Neuronal stem cell (in vitro differentiated cells): ENCODE measurements at regions not wholly inside any gene's neighbourhood (a gene's known extent, or its start where the extent isn't known, plus 50 kb on each side); places are given as distances from the start of the nearest gene placed in this dataset.
A peak's percentile ranks its signal among the peaks of the same experiment; 100 is the strongest.

ENCODE experiments used
- DNase-seq: peaks from one replicate; pipeline ENCODE4 v3.0.0-alpha.2; 2013; ENCODE audit warnings: low spot score
- H2AFZ ChIP-seq: one replicate; pipeline ENCODE4 v1.6.1; 2013; ENCODE audit warnings: mild to moderate bottlenecking, low read length, inconsistent platforms
- H2AK5ac ChIP-seq: 2 replicates; pipeline ENCODE4 v1.6.1; 2013; ENCODE audit warnings: low read depth, mild to moderate bottlenecking, inconsistent platforms, low read length, moderate library complexity, mixed read lengths
- H2BK120ac ChIP-seq: 2 replicates; pipeline ENCODE4 v1.6.1; 2013; ENCODE audit warnings: low read depth, mild to moderate bottlenecking, inconsistent platforms, low read length, moderate library complexity, mixed read lengths
- H2BK12ac ChIP-seq: one replicate; pipeline ENCODE4 v1.6.1; 2013; ENCODE audit warnings: low read length, inconsistent platforms
- H2BK15ac ChIP-seq: 2 replicates; pipeline ENCODE4 v1.6.1; 2013; ENCODE audit warnings: mild to moderate bottlenecking, low read length, inconsistent platforms, mixed read lengths
- H2BK5ac ChIP-seq: one replicate; pipeline ENCODE4 v1.6.1; 2013; ENCODE audit warnings: inconsistent platforms, mild to moderate bottlenecking, low read length, moderate library complexity
- H3K14ac ChIP-seq: one replicate; pipeline ENCODE4 v1.6.1; 2013; ENCODE audit warnings: low read length, inconsistent platforms
- H3K18ac ChIP-seq: 2 replicates; pipeline ENCODE4 v1.6.1; 2013; ENCODE audit warnings: low read length, inconsistent platforms
- H3K23ac ChIP-seq: 2 replicates; pipeline ENCODE4 v1.6.1; 2013; ENCODE audit warnings: low read depth, mild to moderate bottlenecking, mixed read lengths, low read length, inconsistent platforms; ENCODE audit not compliant: poor library complexity
- H3K27ac ChIP-seq: replicated peaks from 3 replicates; pipeline ENCODE4 v1.5.1; 2013; ENCODE audit warnings: low read length, inconsistent platforms
- H3K27me3 ChIP-seq, 3 experiments: 2 replicates each; pipeline ENCODE4 v1.6.1; 2013; ENCODE audit warnings: low read length in 3 of 3, mild to moderate bottlenecking in 2 of 3, inconsistent platforms in 1 of 3, low read depth in 1 of 3, mixed read lengths in 1 of 3, moderate library complexity in 1 of 3; ENCODE audit not compliant: control insufficient read depth in 3 of 3, insufficient read depth in 3 of 3
- H3K36me3 ChIP-seq, 2 donors: replicated peaks in 1 of 2; 2 replicates each; pipeline ENCODE4 v1.6.1; 2013; ENCODE audit warnings: low read length in 2 of 2; ENCODE audit not compliant: control insufficient read depth in 2 of 2, insufficient read depth in 2 of 2
- H3K4ac ChIP-seq: 2 replicates; pipeline ENCODE4 v1.6.1; 2013; ENCODE audit warnings: inconsistent platforms, mild to moderate bottlenecking, low read length, moderate library complexity
- H3K4me1 ChIP-seq, 2 donors: 1 replicate in 1 of 2; 2 replicates in 1 of 2; pipeline ENCODE4 v1.6.1; 2013; ENCODE audit warnings: low read length in 2 of 2, low read depth in 1 of 2; ENCODE audit not compliant: control insufficient read depth in 2 of 2, insufficient read depth in 1 of 2
- H3K4me2 ChIP-seq: one replicate; pipeline ENCODE4 v1.6.1; 2013; ENCODE audit warnings: mild to moderate bottlenecking, low read length, inconsistent platforms; ENCODE audit not compliant: insufficient read depth, poor library complexity, severe bottlenecking
- H3K4me3 ChIP-seq, 2 donors: 2 replicates each; pipeline ENCODE4 v1.5.1; 2013; ENCODE audit warnings: low read length in 2 of 2, mild to moderate bottlenecking in 2 of 2, inconsistent platforms in 1 of 2, moderate library complexity in 1 of 2
- H3K79me1 ChIP-seq: one replicate; pipeline ENCODE4 v1.6.1; 2013; ENCODE audit warnings: low read depth, mild to moderate bottlenecking, inconsistent platforms, low read length, moderate library complexity
- H3K9ac ChIP-seq: one replicate; pipeline ENCODE4 v1.6.1; 2013; ENCODE audit warnings: mild to moderate bottlenecking, low read depth, low read length, inconsistent platforms; ENCODE audit not compliant: poor library complexity
- H3K9me3 ChIP-seq, 2 donors: replicated peaks in 1 of 2; 2 replicates each; pipeline versions ENCODE3 to v1.6.1; 2013; ENCODE audit warnings: low read length in 2 of 2, mild to moderate bottlenecking in 2 of 2, inconsistent platforms in 1 of 2, low read depth in 1 of 2, mixed read lengths in 1 of 2, moderate library complexity in 1 of 2; ENCODE audit not compliant: control insufficient read depth in 2 of 2, insufficient read depth in 1 of 2
- H4K8ac ChIP-seq: one replicate; pipeline ENCODE4 v1.6.1; 2013; ENCODE audit warnings: low read depth, mild to moderate bottlenecking, inconsistent platforms, low read length, moderate library complexity
- H4K91ac ChIP-seq: one replicate; pipeline ENCODE4 v1.6.1; 2013; ENCODE audit warnings: low read length, low read depth, mild to moderate bottlenecking, inconsistent platforms; ENCODE audit not compliant: poor library complexity
- WGBS, 2 donors: extraction: QIAGEN DNeasy Blood & Tissue Kit; methylation state at CpG; one replicate each; pipeline ENCODE4 v1.1.7; 2013; ENCODE audit warnings: missing lambda C conversion rate in 2 of 2, mixed read lengths in 1 of 2; ENCODE audit not compliant: insufficient read length in 2 of 2, insufficient replicate concordance in 1 of 2; ENCODE audit errors: extremely low coverage in 2 of 2; 5-methylcytosine and 5-hydroxymethylcytosine counted together

DNA sequence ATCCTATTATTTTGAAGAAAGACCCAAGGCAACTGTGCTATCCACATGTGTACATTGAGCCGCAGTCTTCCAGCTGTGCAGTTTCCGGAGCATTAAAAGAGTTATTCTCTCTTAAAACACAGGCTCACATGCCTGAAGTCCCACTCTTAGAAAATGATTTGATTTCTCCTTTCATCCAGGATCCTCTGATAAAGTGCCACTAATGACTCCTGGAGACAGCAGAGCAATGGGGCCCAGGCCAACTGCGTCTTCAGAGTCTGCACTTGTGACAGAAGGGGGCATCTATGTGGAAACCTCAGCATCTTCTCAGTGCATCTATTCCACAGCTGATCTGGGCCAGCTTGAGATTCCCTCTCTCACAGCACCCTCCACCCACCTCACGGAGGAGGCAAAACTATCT, 482.1 kb upstream of the AKR1E2 start:
- Histone ChIP-seq H3K4me3 (no peak overlapping the region), H2BK15ac (no peak overlapping the region), H3K23ac (no peak overlapping the region), H2AFZ (peak overlapping the region; percentile 56), H2AK5ac (no peak overlapping the region), H3K14ac (no peak overlapping the region), H3K27ac (no peak overlapping the region), H2BK5ac (no peak overlapping the region), H3K4me1 (peaks cover 0 to 7% of the 10 kb centered on the region in 2 donors), H4K8ac (no peak overlapping the region), H3K4me2 (no peak overlapping the region), H3K9me3 (no peaks in the 10 kb centered on the region), H3K27me3 (no peaks in the 10 kb centered on the region), H3K79me1 (no peaks in the 10 kb centered on the region), H3K36me3 (no peaks in the 10 kb centered on the region), H3K18ac (no peak overlapping the region), H2BK120ac (no peak overlapping the region), H2BK12ac (no peak overlapping the region), H3K4ac (no peak overlapping the region), H4K91ac (no peak overlapping the region), H3K9ac (no peak overlapping the region)
- no peak for DNase-seq
- no CpG with 5 or more reads among the region's 4 CpGs for WGBS, 2 donors

DNA sequence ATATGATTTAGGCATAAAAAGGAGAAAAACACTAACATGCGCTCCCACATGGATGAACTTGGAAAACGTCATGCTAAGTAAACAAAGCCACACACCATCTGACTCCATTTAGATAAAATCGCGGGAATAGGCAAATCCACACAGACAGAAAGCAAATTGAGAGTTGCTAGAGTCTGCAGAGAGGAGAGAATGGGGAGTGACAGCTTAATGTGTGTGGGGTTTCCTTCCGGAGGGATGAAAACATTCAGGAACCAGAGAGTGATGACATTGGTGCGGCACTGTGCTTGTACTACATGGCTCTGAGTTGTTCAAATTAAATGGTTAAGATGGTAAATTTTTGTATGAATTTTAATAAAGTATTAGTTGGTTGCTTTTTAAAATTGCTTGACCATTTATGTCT, 482.9 kb upstream of the AKR1E2 start:
- Histone ChIP-seq H3K23ac (no peak overlapping the region), H3K4me3 (no peak overlapping the region), H3K9ac (no peak overlapping the region), H2AK5ac (no peak overlapping the region), H2BK5ac (no peak overlapping the region), H2BK15ac (no peak overlapping the region), H3K27me3 (no peaks in the 10 kb centered on the region), H3K14ac (no peak overlapping the region), H3K79me1 (no peaks in the 10 kb centered on the region), H4K8ac (no peak overlapping the region), H2BK12ac (no peak overlapping the region), H2AFZ (no peak overlapping the region), H2BK120ac (no peak overlapping the region), H3K4ac (no peak overlapping the region), H3K4me1 (peaks cover 0 to 7% of the 10 kb centered on the region in 2 donors), H3K9me3 (no peaks in the 10 kb centered on the region), H3K36me3 (no peaks in the 10 kb centered on the region), H3K27ac (no peak overlapping the region), H4K91ac (no peak overlapping the region), H3K18ac (no peak overlapping the region), H3K4me2 (no peak overlapping the region)
- DNase-seq = no peak
- no CpG with 5 or more reads among the region's 6 CpGs for WGBS, 2 donors

DNA sequence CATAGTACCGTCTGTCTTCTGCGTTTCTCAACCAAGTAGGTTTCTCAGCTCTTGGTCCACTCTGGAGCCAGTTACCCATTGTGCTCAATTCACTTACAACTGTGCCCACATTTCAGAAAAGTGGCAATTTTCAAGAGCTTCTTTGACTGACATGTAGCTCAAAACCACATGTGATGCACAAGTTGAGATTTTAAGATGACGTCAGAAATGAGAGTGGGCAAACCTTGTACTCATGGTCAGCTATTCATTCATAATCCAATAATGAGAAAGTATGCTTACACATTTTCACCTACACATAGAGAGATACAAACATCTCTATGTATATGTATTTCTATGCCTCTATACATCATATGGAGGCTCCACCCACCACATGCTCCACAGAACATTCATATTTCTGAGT, 487.2 kb upstream of the AKR1E2 start:
- DNase-seq = no peak
- H3K23ac ChIP-seq = no peak overlapping the region
- H3K4ac ChIP-seq = no peak overlapping the region

GRCh38 chr10:4337563-4337962, 488.4 kb upstream of the AKR1E2 start:
- Histone ChIP-seq H3K9me3 (peaks cover 0 to 6% of the 10 kb centered on the region in 2 donors), H2BK12ac (no peak overlapping the region), H3K79me1 (no peaks in the 10 kb centered on the region), H3K14ac (no peak overlapping the region), H3K36me3 (no peaks in the 10 kb centered on the region), H4K91ac (no peak overlapping the region), H3K4me2 (no peak overlapping the region), H3K23ac (no peak overlapping the region), H3K4me3 (no peak overlapping the region), H4K8ac (no peak overlapping the region), H3K18ac (no peak overlapping the region), H2AFZ (no peak overlapping the region), H3K9ac (no peak overlapping the region), H2AK5ac (no peak overlapping the region), H2BK5ac (no peak overlapping the region), H3K4ac (no peak overlapping the region), H3K27me3 (no peaks in the 10 kb centered on the region), H3K27ac (no peak overlapping the region), H2BK120ac (no peak overlapping the region), H2BK15ac (no peak overlapping the region), H3K4me1 (no peaks in the 10 kb centered on the region)
- no peak for DNase-seq
- no CpG with 5 or more reads among the region's 2 CpGs for WGBS, 2 donors

More for the DNA sequence above, 487.2 kb upstream of the AKR1E2 start:
- H3K79me1 ChIP-seq = no peaks in the 10 kb centered on the region
- no peak overlapping the region for H3K14ac ChIP-seq
- no peak overlapping the region for H3K9ac ChIP-seq
- H4K8ac ChIP-seq = no peak overlapping the region
- no peak overlapping the region for H3K27ac ChIP-seq
- H4K91ac ChIP-seq = no peak overlapping the region
- no peak overlapping the region for H2AFZ ChIP-seq
- H3K27me3 ChIP-seq = no peaks in the 10 kb centered on the region
- H2BK5ac ChIP-seq = no peak overlapping the region
- H2BK120ac ChIP-seq = no peak overlapping the region
- peaks cover 0 to under 1% of the 10 kb centered on the region in 2 donors for H3K9me3 ChIP-seq
- no peak overlapping the region for H3K4me3 ChIP-seq
- no peaks in the 10 kb centered on the region for H3K4me1 ChIP-seq
- H3K18ac ChIP-seq = no peak overlapping the region
- H3K4me2 ChIP-seq = no peak overlapping the region
- WGBS, 2 donors = no CpG with 5 or more reads among the region's 3 CpGs
- no peak overlapping the region for H2AK5ac ChIP-seq
- no peak overlapping the region for H2BK12ac ChIP-seq
- no peak overlapping the region for H2BK15ac ChIP-seq
- H3K36me3 ChIP-seq = no peaks in the 10 kb centered on the region
